VCaP (cell line): ENCODE measurements at regions not wholly inside any gene's neighbourhood (a gene's known extent, or its start where the extent isn't known, plus 50 kb on each side); places are given as distances from the start of the nearest gene placed in this dataset.
"Not testable (repeated sequence)": the region's sequence is repeated elsewhere in the genome, so short reads cannot be mapped to it uniquely, and the experiment has no call there.

Experiments
- H3K27ac ChIP-seq: fragments of 450-650 bp; 2 replicates; pipeline ENCODE4 v1.5.1; 2017
- CTCF ChIP-seq: fragments of 450-650 bp; conservative IDR thresholded peaks from 2 replicates; pipeline ENCODE4 v1.5.1; 2017; ENCODE audit warnings: mild to moderate bottlenecking, moderate library complexity

- no peak for TF ChIP-seq CTCF
- H3K27ac ChIP-seq, result no peak overlapping the region
Observed at GRCh38 chr11:87616511-87616910, 558.7 kb downstream of the RAB38 start.

- no peak for TF ChIP-seq CTCF
- H3K27ac ChIP-seq, result no peak overlapping the region
Observed at GRCh38 chr11:87604350-87604749, 566.6 kb downstream of the TMEM135 start.

GRCh38 chr11:87603887-87604286 lies 566.2 kb downstream of the TMEM135 start:
- TF ChIP-seq CTCF, result no peak
- no peak overlapping the region for H3K27ac ChIP-seq

- TF ChIP-seq CTCF, result no peak
- no peak overlapping the region for H3K27ac ChIP-seq
Observed at GRCh38 chr11:87602776-87603175, 565.0 kb downstream of the TMEM135 start.

GRCh38 chr11:87600938-87601337 lies 563.2 kb downstream of the TMEM135 start:
- no peak overlapping the region for H3K27ac ChIP-seq
- no peak for TF ChIP-seq CTCF

GRCh38 chr11:87597725-87598124 lies 560.0 kb downstream of the TMEM135 start:
- no peak for TF ChIP-seq CTCF
- no peak overlapping the region for H3K27ac ChIP-seq

GRCh38 chr11:87596176-87596575 lies 558.4 kb downstream of the TMEM135 start:
- H3K27ac ChIP-seq, result no peak overlapping the region
- TF ChIP-seq CTCF, result no peak

- H3K27ac ChIP-seq, result no peak overlapping the region
- TF ChIP-seq CTCF, result no peak
Observed at GRCh38 chr11:87589082-87589481, 551.3 kb downstream of the TMEM135 start.

- H3K27ac ChIP-seq, result not testable (repeated sequence)
Observed at GRCh38 chr11:87585613-87586012, 547.9 kb downstream of the TMEM135 start.
